Neuron (in vitro differentiated cells): ENCODE measurements at regions not wholly inside any gene's neighbourhood (a gene's known extent, or its start where the extent isn't known, plus 50 kb on each side); places are given as distances from the start of the nearest gene placed in this dataset.
"Not testable (repeated sequence)": the region's sequence is repeated elsewhere in the genome, so short reads cannot be mapped to it uniquely, and the experiment has no call there.

ENCODE experiments used
- H2AFZ ChIP-seq: one replicate; pipeline ENCODE4 v1.6.1; 2013; ENCODE audit warnings: low read depth, mild to moderate bottlenecking, inconsistent platforms, low read length, moderate library complexity
- H3K27me3 ChIP-seq: one replicate; pipeline ENCODE4 v1.6.1; 2013; ENCODE audit warnings: low read length; ENCODE audit not compliant: insufficient read depth
- H3K36me3 ChIP-seq: one replicate; pipeline ENCODE4 v1.6.1; 2013; ENCODE audit warnings: low read length; ENCODE audit not compliant: insufficient read depth
- H3K4me1 ChIP-seq: one replicate; pipeline ENCODE4 v1.6.1; 2013; ENCODE audit warnings: low read length; ENCODE audit not compliant: insufficient read depth
- H3K4me3 ChIP-seq: 2 replicates; pipeline ENCODE4 v1.5.1; 2013; ENCODE audit warnings: mild to moderate bottlenecking, low read length, moderate library complexity
- H3K9me3 ChIP-seq: one replicate; pipeline ENCODE4 v1.6.1; 2013; ENCODE audit warnings: low read length

DNA sequence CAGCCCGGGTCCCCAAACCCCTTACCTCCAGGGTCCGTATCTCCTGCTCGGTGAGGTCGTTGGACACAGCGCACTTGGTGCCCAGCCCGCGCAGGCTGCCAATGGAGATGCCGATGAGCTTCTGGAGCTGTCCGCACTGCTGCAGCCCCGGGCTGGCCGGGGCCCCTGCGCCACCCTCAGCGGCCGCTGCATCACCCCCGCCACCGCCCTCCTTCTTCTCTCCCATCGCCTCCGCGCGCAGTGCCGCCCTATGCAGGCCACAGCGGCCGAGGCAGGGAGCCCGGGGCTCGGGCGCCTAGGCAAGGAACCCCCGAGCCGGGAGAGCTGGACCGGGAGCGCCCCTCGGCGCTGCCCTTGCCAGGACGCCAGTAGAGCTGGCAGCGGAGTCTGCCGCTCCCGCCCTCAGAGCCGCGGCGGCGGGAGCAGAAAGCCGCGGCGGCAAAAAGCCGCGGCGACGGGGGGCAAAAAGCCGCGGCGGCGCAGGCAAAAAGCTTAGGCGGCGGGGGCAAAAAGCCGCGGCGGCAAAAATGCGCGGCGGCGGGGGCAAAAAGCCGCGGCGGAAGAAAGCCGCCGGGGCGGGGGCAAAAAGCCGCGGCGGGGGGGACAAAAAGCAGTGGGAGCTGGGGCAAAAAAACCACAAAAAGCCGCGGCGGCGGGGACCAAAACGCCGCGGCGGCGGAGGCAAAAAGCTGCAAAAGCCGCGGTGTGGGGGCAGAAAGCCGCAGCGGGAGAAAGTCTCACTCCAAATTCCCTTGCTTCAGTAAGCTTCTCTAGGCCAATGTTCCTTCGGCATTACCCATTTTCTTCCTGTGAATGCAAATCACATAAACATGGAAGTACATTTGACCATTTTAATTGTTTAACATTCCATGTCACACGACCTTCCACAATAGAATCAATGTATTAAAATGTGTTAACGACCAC, 181.2 kb downstream of the ZNF92 start:
- H3K36me3 ChIP-seq, H3K27me3 ChIP-seq, H2AFZ ChIP-seq, H3K4me1 ChIP-seq, H3K9me3 ChIP-seq, H3K4me3 ChIP-seq: not testable (repeated sequence)

DNA sequence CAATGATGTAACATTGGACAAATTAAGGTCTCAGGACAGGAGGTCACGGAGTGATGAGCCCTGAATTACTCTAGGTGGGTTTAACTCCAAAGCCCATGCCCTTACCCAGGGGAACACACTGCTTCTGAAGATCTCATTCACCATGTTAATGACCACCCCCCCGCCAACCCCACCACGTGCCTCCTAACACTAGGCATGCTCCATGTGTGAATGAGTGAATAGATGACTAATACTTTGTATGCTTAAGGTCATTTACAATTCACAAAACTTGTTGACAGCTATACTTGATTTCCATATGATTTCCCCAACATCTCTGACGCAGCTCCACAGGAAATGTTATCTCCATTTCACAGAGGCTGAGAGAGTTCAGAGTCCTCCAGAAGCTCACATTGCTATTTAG, 184.9 kb downstream of the ZNF92 start:
- H3K4me3 ChIP-seq, H3K4me1 ChIP-seq, H3K36me3 ChIP-seq, H3K9me3 ChIP-seq, H3K27me3 ChIP-seq, H2AFZ ChIP-seq: not testable (repeated sequence)

DNA sequence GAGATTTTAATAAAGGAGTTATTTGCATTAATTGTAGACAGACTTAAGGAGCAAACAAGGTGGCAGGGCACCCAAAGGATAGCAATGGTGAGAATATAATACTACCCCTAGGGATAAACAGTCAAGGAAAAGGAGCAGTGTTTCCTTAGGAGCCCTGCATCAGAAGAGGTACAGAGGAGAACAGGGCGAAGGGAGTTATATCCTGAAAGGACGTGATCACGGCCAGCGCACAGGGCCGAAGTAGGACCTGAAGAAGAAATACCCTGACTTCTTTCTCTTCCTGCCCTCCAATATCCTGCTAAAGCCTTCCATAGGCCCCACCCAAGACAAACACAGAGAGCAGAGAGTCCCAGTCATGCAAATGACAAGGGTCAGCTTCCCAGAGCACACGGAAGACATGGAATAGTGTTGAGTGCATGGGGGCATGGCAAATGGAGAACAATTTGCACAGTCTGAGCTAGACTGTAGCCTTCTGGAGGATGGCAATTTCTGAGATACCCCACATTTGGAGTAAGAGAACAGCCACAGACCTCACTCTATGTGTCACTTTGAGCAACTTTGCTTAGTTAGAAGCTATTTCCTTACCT, 188.2 kb downstream of the ZNF92 start:
- H3K4me3 ChIP-seq, H3K36me3 ChIP-seq, H3K4me1 ChIP-seq, H2AFZ ChIP-seq, H3K9me3 ChIP-seq, H3K27me3 ChIP-seq: not testable (repeated sequence)

GRCh38 chr7:65562522-65562921, 188.9 kb downstream of the ZNF92 start:
- H3K4me3 ChIP-seq, H3K4me1 ChIP-seq, H2AFZ ChIP-seq, H3K36me3 ChIP-seq, H3K27me3 ChIP-seq, H3K9me3 ChIP-seq: not testable (repeated sequence)

GRCh38 chr7:65563333-65563732, 189.7 kb downstream of the ZNF92 start:
- not testable (repeated sequence) for H2AFZ ChIP-seq, H3K27me3 ChIP-seq, H3K4me3 ChIP-seq, H3K36me3 ChIP-seq, H3K9me3 ChIP-seq, H3K4me1 ChIP-seq

DNA sequence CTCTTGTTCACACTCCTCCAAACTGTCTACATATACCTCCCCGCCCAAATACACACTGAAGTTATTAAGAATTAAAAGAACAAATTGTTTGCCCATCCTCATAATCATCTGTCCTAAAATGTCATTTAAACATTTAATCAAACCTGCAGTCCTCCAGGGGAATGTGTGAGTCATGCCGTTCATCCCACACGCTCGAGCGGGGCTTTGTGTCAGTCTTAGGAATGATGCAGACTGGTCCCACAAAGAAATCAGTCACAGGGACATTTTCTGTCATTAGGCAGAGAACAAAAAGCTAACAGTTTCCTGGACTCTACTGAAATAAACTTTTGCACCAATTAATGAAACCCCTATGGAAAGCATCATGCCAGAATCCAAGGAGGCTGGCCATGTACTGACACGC, 194.6 kb downstream of the ZNF92 start:
- not testable (repeated sequence) for H3K4me3 ChIP-seq, H2AFZ ChIP-seq, H3K9me3 ChIP-seq, H3K4me1 ChIP-seq, H3K36me3 ChIP-seq, H3K27me3 ChIP-seq

DNA sequence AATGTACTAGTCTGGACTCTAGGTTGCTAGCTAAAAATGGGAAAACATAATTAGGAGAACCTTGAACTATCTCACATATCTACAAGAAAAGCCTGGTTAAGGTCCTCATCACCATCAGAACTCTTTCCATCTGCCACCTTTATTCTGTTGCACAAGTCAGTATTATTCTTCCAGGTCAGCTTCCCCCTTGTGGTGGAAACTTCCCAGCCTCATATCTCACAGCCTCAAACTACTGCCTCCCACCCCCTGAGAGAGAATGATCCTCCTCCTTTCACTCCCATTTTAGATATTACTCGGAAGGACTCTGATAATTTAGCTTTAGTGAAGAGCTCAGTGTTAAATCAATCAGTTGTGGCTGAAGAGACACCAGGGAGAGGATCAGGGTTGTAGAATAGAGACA, 197.3 kb downstream of the ZNF92 start:
- H3K27me3 ChIP-seq, H3K4me1 ChIP-seq, H2AFZ ChIP-seq, H3K4me3 ChIP-seq, H3K36me3 ChIP-seq, H3K9me3 ChIP-seq: not testable (repeated sequence)

DNA sequence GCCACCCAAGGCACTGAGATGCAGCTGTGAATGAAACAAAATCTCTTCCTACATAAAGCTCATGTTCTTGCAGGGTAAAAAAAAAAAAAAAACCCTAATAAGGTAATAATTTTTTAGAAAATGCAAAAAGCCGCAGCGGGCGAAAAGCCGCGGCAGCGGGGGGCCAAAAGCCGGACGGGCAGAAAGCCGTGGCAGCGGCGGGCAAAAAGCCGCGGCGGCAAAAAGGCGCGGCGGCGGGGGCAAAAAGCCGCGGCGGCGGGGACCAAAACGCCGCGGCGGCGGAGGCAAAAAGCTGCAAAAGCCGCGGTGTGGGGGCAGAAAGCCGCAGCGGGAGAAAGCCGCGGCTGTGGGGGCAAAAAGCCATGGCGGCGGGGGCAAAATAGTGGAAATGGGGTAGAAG, 198.9 kb downstream of the ZNF92 start:
- H3K4me3 ChIP-seq, H2AFZ ChIP-seq, H3K4me1 ChIP-seq, H3K27me3 ChIP-seq, H3K36me3 ChIP-seq, H3K9me3 ChIP-seq: not testable (repeated sequence)

GRCh38 chr7:65576370-65576769, 202.7 kb downstream of the ZNF92 start:
- not testable (repeated sequence) for H2AFZ ChIP-seq, H3K36me3 ChIP-seq, H3K27me3 ChIP-seq, H3K9me3 ChIP-seq, H3K4me1 ChIP-seq, H3K4me3 ChIP-seq

- not testable (repeated sequence) for H3K36me3 ChIP-seq, H2AFZ ChIP-seq, H3K27me3 ChIP-seq, H3K9me3 ChIP-seq, H3K4me1 ChIP-seq, H3K4me3 ChIP-seq
Measured at GRCh38 chr7:65582518-65583119, 209.0 kb downstream of the ZNF92 start.

DNA sequence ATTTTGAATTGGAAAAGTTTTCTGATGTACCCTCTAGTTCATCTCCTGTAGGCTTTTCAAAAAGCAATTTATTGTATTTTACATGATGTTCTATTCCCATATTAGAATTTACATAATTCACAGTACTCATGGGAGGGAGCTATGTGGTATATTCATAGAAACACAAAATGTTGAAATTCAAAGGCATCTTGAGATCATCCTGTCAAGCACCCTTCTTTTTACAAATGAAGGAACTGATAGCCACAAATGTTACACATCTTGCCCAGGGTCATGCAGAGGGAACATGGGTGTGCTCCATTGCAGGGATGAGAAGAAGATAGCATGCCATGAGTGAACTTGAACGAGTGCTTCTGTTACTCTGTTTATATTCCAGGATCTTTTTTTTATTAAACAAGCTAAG, 228.8 kb downstream of the ZNF92 start:
- not testable (repeated sequence) for H3K9me3 ChIP-seq, H3K4me1 ChIP-seq, H2AFZ ChIP-seq, H3K27me3 ChIP-seq, H3K36me3 ChIP-seq, H3K4me3 ChIP-seq

- H3K27me3 ChIP-seq: peaks cover 2% of the 10 kb centered on the region
- no peaks in the 10 kb centered on the region for H3K4me1 ChIP-seq
- no peaks in the 10 kb centered on the region for H3K9me3 ChIP-seq
- H2AFZ ChIP-seq: no peak overlapping the region
- no peaks in the 10 kb centered on the region for H3K36me3 ChIP-seq
- H3K4me3 ChIP-seq: no peak overlapping the region
Measured at GRCh38 chr7:65609131-65609530, 235.5 kb downstream of the ZNF92 start.

DNA sequence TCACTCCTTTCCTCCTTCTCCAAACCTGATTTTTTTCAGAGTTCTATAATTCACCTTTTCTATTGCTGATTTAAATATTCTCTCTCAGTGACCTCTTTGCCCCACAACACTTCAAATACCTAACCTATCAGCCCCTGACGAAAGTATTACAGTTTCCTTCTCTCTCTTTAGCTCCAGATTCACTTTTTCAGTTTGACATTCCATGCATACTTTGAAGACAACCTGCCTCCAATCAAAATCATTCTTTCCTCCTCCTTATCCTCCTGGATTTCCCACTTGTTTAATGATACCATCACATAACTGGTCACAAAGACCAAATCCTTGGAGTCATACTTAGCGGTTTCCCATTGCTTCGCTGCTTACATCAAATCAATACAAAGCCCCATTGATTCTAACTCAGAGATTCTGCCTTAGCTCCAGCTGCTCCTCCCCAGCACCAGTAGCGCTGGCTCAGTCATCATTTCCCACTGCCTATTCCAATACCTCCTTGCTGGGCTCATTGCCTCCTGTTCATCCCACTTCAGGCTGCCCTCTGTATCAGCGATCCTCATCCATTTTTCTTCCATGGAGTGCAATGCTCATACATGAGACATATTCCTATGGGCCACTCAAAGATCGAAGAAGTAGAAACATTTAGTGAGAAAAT, 240.1 kb downstream of the ZNF92 start:
- H3K27me3 ChIP-seq, H3K4me1 ChIP-seq, H3K9me3 ChIP-seq, H3K4me3 ChIP-seq, H3K36me3 ChIP-seq, H2AFZ ChIP-seq: not testable (repeated sequence)
